Mammary epithelial cell (primary cell): ENCODE measurements at regions not wholly inside any gene's neighbourhood (a gene's known extent, or its start where the extent isn't known, plus 50 kb on each side); places are given as distances from the start of the nearest gene placed in this dataset.

ENCODE experiments used
- CTCF ChIP-seq, 2 donors: IDR thresholded peaks in 1 of 2; conservative IDR thresholded peaks in 1 of 2; 2 replicates each; pipeline ENCODE4 v1.5.1; 2011 to 2012; ENCODE audit warnings: inconsistent platforms in 2 of 2, low read length in 2 of 2, mild to moderate bottlenecking in 2 of 2, control low read depth in 1 of 2, low read depth in 1 of 2; ENCODE audit not compliant: insufficient read depth in 1 of 2; ENCODE audit errors: extremely low read depth in 1 of 2
- EZH2 ChIP-seq: IDR thresholded peaks from 2 replicates; pipeline ENCODE4 v1.6.1; 2012; ENCODE audit warnings: low read length, inconsistent platforms, borderline replicate concordance

- TF ChIP-seq CTCF (conservative IDR thresholded peaks at IDR 0.05 in 1 of 2, IDR thresholded peaks at IDR 0.05 in 1 of 2; ENCODE audit: extremely low read depth in 1 of 2, insufficient read depth in 1 of 2, low read depth in 1 of 2, low read length in 2 of 2) (no peak), EZH2 (no peak)
Observed at GRCh38 chr5:67447732-67448131, 251.1 kb upstream of the CD180 start.
